Occipital lobe (tissue), 1 donor: ENCODE measurements at regions not wholly inside any gene's neighbourhood (a gene's known extent, or its start where the extent isn't known, plus 50 kb on each side); places are given as distances from the start of the nearest gene placed in this dataset.

Experiments
- DNase-seq: peaks from one replicate; lab custom pipeline; 2025; lab: John Stamatoyannopoulos, UW

DNA sequence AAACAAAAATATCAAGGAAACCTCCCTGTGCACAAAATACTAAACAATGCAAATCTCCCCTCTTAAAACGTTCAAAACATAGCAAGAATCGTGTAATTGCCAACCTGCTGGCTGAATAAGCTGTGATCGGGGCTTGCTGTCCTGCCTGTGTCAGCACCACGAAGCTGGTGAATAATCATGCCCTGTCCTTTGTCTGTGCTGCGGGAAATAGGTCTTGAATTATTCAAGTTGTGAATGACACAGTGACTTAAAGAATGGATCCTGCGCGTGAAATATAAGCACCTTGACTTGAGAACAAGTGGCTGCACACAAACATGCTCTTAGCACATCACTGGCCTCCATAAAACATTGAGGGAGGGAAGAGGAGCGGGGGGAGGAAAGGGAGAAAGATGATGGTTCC is 130.2 kb downstream of the OAT start:
- DNase-seq = no peak

DNA sequence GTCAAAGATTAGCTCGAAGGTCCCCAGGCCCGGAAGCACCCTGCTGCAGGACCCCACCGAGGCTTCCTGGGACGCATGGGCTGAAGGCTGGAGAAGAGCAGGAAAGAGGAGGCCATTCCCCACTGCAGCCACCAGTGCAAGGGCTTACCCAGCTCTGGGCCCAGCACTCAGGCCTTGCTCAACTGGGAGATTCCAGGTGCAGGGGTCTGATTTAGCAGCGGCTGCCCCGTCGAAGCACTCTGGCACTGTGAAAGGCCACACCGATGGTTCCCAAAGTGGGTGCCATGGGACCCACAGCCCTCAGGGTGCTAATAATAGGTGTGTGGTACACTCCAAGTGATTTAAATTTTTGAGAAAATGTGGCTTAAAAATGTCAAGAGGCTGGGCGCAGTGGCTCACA is 130.9 kb downstream of the OAT start:
- no peak for DNase-seq

DNA sequence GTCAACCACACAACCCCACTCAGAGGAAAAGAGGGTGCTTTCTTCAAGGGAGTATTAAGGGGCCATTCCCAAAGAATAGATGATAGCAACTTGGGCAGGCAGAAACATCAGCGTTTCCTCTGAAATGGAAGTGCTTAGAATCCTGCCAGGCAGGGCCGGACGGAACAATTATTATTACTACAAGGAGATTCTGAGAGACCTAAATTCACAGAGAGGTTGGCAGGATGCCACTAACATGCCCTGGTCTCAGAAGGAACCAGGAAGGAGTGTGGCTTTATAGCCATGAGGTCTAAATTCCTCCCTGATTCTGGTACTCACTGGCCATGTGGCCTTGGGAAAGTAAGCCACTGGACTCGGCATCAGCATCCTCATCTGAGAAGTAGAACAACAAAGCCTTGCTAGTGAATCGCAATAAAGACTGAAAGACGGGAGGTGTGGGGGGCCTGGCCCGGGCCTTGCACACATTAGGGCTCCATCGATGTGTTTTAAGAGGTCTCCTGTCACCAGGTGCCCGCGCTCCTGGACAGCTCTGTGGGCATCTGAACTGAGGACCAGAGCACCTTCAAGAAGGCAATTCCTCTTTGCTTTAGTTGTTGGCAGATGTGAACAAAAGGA is 131.5 kb downstream of the OAT start:
- no peak for DNase-seq

DNA sequence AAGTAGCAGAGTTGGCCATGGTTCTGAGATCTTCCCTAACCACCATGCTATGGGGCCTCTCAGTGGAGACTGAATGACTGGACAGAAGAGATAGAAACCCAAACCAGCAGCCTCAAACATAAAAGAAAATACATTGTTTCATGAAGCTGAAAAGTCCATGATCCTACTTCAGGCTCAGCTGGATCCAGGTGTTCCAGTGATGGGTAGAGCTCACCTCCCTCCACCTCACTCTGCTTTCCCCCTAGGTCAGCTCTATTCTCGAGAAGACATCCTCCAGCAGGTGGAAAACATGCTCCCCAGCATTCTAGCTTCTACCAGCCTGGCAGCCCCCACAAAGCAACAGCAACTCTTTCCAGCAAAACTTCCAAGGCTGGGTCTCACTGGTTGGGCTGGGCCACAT is 132.1 kb downstream of the OAT start:
- no peak for DNase-seq

DNA sequence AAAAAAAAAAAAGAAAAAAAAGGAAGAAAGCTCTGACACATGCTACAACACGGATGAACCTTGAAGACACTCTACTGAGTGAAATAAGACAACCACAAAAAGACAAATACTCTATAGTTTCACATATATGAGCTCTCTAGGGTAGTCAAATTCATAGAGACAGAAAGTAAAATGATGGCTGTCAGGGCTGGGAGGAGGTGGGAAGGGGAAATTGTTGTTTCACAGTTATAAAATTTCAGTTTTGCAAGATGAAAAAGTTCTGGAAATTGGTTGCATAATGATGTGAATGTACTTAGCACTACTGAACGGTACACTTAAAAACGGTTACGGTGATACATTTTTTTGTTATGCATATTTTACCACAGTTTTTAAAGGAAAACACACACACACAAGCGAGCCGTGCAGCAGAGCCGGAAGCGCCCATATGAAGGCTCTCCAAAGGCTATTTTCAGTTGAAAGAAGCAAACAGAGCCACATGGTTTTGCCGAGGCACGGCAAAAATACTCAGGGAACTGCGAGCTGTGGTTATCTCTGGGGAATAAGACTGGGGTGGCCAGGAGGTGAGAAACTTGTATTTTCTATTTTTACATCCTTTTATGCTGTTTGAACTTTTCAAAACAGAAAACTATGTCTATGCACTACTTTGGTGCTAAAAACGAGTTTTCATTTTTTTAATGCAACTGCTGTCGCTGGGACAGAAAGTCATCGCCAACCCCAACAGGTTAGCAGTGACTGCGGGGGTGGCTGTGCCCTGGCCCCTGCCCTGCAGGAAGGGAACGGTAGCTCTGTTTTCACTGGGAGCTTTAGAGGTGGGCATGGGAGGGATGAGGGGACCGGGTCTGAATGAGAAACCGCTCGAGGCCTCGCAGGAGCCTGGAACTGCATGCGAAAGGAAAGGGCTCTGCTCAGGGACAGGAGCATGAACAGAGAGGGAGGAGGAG is 132.9 kb downstream of the OAT start:
- DNase-seq = peak; percentile 22

DNA sequence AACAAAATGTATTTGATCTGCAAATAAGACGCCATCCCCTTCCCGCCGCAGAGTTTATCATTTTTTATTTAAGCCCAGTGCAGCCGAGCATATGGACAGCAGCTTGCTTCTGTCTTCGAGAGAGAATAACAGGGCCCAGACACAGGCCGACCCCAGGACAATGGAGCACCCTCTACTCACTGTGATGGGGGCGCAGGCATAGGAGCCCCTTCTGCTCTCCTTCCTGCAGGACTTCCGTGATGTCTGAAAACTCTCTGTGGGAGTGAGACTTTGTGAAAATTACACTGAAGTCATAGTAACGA is 134.8 kb downstream of the OAT start:
- no peak for DNase-seq

DNA sequence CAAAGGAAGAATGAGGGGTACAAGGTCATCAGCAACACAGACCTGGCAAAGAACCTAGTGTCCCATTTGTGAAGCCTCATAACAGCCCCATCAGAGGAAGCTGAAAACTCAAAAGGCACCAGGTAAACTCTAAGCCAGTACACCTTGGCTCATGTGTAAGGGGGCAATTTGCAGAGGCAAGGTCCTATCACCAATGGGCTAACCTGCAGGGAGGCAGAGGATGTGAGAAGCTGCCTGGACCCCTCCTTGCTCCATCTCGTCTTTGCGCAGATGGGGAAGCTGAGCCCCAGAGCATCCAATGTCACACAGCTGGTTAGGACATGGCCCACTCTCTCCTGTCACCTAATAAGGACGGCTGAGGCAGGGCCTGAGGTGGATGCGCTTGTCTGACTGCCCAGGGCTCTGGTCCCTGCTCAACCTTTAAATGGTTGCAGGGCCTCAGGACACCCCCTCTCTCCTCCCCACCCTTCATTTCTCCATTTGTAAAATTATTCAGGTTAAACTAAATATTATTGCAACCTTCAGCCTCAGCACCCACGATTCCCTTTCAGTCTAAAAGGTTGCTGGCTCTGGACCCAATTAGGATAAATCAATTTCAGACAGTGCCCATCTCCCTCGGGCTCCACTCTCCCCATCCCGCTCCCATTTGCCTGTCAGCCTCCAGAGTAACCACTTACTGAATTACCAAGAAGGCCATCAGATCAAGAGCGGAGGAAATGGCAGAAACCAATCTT is 135.3 kb downstream of the OAT start:
- DNase-seq = no peak

DNA sequence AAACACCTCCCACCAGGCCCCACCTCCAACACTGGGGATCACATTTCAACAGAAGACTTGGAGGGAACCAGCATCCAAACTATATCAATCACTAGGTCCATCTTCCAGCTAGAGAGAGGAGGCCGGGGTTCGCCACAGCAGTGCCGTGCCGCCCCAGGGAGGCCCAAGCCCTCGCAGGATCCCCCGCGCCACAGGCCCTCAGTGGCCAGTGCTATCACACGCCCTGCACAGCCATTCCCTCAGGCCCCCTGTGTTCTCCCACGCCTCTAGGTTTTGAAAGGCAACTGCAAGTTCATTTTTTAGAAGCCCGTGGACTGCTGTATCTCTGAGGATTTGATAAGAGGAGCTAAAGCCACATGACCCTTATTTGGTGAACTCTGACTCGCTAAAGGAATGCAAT is 136.4 kb downstream of the OAT start:
- DNase-seq = no peak

DNA sequence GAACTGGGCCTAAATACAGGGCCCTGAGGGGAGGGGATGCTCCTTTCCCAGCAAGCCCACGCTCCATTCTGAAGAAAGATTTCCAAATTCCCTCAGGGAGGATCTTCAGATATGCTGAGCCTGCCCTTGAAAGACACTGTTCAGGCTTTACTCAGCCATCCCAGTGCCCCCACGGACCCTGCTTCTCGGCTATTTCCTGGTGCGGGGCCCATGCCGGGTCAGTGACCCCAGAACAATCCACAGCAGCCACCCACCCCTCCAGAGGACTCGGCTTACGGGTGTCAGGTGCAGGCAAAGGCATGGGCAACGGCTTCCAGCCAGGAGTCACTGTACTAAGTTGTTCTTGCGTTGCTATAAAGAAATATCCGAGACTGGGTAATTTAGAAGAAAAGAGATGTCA is 137.1 kb downstream of the OAT start:
- DNase-seq = no peak

DNA sequence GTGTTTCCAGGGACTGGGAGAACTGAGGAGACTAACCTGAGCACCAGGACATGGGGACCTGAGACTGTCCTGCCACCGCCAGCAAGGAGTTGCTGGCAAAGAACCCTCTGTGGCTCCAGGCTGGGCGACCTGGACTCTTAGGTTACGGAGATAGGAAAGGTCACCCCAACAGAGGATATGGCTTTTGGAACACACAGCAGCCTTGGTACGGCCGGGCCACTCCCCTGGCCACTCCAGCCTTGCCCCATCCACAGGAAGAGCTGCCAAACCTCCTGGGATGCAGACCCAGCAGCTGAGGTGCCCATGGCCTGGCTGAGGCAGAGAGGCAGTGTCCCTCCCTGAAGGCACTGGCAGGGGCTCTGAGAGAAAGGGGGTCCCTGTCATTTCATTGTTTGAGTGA is 137.8 kb downstream of the OAT start:
- DNase-seq = no peak

DNA sequence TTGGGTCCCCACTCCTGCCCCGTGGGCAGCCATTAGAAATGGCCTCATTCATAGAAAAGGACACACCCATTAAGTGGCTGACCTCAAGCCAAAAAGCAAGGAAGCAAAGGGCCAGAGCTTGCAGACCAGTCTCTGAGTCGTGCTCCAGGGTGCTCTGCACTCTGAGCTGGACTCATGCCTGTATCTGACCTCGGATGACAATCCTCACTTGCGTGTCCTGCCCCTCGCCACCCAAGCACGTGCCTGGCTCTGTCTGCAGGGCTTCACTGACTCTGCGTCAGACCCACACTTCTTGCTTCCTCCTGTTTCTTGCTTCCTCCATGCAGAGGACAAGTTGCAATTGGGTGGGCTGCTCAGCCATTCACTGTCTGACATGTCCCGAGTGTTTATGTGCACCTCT is 138.8 kb downstream of the OAT start:
- DNase-seq = no peak

DNA sequence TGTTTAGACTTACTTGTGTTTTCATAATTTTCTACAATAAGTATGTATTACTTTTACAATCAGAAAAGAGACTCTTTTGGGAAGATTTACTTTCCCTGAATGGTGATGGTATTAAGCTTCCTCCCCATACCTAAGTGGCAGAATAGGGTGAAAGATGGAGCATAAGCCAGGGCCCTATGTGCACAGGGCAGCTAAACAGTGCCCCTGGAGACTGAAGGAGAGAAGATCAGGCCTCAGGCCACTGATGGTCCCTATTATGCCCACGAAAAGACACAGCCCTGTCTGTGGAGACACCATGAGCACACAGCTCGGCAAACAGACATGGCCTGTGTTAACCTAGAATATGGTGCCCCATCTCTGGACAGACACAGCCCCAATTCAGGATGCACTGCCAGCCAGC is 139.4 kb downstream of the OAT start:
- DNase-seq = no peak

DNA sequence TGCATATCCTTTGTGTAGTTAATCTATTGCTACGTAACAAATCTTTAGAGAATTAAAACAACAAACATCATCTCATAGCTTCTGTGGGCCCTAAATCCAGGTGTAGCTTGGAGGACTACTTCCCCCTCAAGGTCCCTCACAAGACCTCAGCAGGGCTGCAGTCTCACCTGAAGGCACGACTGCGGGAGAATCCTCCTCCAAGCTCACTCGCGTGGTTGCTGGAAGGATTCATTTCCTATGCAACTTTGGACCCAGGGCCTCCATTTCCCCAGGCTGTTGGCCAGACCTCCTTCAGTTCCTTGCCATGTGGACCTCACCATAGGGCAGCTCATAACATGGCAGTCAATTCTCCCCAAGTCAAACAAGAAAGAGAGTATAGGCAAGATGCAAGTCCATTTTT is 140.4 kb downstream of the OAT start:
- no peak for DNase-seq

DNA sequence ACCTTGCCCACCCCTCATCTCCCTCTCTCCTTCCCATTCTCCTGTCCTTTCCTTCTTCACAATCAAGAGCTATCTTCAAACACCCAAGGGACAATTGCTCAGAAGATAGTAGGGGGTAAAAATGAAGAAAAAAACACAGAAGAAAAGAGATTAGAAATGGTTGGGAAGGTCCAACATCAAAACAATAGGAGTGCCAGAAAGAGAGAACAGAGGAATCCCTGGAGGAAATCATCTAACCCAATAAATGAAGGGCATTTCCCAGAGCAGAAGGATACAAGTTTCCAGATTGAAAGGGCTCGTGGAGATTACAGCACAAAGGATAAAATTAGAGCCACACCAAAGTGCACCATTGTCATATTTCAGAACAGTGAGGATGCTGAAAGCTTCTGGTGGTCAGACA is 145.6 kb downstream of the OAT start:
- no peak for DNase-seq

DNA sequence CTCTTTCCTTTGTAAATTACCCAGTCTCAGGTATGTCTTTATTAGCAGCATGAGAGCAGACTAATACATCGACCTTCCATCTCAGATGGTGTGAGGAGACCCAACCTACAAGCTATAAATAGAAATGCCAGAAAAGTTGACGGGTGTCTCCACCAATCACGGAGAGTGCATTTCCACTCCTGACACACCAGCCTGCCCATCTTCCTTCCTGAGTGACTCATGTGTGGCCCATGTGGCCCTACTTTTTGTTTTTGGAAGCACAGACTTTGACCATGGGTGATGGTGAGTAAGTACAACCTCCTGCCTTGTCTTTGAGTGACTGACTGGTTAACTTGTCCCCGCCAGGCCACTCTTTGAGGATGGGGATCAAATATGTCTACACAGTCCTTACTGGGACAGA is 147.0 kb downstream of the OAT start:
- DNase-seq = no peak

DNA sequence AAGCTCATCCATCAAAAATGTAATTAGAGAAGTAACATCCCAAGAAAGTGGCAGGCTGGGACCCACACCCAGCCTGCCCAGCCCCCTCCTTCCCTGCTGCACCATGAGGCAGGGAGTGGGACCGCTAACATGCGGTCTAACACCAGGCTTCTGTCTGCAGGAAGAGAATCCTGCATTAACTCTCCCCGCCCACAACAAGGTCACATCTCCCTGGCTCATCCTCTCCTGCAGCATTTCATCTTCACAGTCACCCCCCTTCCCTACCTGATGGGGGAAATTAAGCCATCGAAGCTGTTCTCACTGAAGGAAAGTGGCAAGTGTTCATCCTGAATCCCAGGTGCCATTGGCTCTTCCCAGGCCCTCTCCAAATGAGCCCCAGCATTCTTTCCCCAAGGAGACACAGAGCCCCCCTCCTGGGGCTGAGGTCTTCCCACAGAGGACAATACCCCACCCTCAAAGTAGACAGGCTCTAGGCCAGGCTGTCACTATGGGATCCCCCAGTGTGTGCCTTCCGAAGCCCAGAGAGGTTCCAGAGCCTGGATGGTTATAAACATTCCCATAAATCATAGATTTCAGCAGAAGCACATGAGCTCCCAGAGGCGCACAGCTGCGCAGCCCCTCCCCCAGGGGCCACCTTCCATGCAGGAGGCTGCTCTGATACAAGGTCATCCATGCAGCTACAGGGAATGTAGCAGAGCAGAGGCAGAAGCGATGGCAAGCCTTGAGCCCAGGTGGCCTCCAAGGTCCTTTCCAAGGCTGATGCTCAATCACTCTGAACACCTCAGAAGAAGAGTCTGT is 148.0 kb downstream of the OAT start:
- DNase-seq = no peak

DNA sequence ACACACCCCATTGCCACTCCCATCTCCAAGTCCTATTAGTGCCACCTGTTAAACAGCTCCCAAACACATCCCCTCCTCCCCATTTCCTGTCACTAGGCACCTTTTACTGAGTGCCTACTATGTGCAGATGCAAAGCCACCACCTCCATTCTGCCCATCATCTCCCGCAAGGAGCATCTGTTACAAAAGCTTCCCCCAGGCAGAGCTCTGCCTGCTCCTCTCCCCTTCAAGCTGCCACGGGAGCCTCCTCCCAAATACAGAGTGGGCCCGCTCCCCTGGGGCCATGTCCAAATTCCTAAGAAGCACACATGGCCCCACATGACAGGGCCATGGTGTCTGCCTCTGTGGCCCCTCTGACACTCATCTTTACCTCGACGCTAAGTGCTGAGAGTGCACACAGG is 149.7 kb downstream of the OAT start:
- no peak for DNase-seq

DNA sequence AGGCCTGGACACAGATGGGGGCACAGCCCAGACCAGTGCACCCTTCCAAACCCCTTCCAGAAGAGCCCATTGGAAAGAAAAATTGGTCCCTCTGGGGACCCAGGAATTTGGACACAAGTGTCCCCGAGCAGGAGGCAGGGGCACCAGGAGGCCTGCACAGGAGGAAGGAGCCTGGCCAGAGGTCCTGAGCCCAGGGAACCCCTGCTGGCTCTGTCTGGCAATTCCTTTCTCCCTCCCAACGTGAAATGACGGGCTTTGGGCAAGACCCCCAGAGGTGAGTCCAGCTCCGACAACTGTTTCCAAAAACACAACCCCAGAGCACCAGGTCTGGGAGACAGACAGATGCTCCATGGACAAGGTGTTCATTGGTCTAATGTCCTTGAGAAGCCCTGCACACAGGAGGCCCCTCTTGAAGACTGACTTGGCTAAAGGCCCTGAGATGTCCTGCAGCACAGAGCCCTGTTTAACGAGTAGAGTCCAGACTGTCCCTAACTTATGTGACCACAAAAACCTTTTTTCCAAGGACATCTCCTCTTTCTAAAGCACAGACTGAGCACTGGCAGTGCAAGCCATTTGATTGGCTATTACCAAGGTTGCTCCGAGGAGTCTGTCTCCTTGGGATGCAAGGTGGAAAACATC is 150.7 kb downstream of the OAT start:
- DNase-seq = no peak

DNA sequence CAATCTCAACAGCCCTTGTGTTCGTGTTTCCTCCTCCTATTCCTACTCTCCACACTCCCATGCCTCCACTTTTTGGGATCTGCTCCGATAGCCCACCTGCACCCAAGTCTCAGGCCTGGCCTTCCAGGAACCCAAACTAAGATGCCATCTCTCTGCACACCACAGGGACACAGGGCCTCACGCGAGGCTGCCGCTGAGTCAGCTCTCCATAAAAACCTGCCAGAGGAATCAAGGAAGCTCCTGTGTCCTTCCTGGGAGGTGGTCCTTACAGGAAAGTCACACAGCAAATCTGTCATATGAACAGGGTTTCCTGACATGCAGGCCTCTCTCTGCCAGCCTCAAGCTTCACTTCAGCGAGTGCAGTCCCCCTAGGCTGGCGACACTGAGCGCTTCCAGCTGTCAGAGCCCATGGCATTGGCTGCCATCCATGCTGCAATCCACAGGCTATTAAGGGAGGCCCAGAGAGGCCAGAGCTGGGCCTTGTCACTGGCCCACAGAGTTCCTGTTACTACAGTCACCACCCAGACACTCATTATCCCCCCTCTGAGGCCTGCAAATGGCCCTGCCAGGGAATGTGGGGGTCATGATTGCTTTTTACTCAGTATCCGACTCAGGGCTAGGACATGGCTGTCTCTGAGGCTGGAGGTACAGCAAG is 151.4 kb downstream of the OAT start:
- DNase-seq = no peak

DNA sequence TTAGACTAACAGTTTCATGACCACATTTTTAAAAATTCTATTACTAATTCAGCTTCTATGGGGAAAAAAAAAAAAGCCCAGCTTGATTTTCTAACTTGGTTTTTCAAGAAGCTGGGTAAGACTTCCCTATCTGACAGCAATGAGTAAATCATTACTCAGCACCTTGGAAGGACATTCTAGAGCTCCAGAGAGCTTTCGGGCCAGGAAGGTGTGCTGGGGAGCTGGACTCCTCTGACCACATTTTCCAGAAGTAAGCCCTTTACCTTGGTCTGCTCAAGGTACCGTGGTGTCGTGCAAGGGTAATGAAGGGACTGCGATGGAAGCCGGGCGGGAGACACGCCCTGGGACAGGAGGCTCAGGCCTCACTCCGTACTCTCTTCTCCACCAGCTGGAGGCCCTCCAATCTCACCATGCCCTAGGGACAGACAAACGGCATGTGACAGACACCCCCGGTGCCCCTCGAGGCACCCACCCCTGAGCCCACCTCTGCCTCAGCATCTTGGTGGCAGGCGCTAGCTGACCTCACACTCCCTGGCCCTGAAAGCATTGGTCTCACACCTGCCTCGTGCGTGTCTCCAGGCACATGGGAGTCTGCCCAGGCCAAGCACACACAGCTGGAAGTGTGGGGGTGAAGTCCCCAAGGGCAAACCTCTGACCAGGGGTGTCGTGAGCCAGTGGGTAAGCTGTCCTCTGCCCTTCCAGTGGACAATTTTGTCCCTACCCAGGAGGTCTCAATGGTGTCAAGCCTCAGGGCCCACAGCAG is 152.1 kb downstream of the OAT start:
- no peak for DNase-seq
